Panc1 (cell line): ENCODE measurements at regions not wholly inside any gene's neighbourhood (a gene's known extent, or its start where the extent isn't known, plus 50 kb on each side); places are given as distances from the start of the nearest gene placed in this dataset.

ENCODE experiments used
- ATAC-seq: fragments of 200-7000 bp; cut with Tn5 transposase; 2 replicates; pipeline ENCODE4 v1.9.1; 2020; ENCODE audit warnings: mild to moderate bottlenecking, moderate library complexity
- BruUV-seq: library from RNA; stranded (reverse); fragments of 400-500 nt; replicated peaks from 2 replicates; lab custom pipeline; 2021; lab: Mats Ljungman, UMichigan
- CTCF ChIA-PET: fragments of 300-600 bp; sonication (Branson Sonifier 250); formaldehyde crosslinking; loops from one replicate; lab custom pipeline; 2022; ENCODE audit warnings: antibody characterized with exemption; lab: Charles Lee
- POLR2A ChIA-PET: fragments of 300-600 bp; sonication (Branson Sonifier 250); formaldehyde crosslinking; loops from one replicate; lab custom pipeline; 2022; ENCODE audit warnings: antibody characterized with exemption; lab: Charles Lee
- DNase-seq: peaks from one replicate; pipeline ENCODE4 v3.0.0-alpha.2; 2010; ENCODE audit warnings: low read depth, low spot score
- H3K27ac ChIP-seq: 2 replicates; pipeline ENCODE4 v1.5.1; 2011; ENCODE audit warnings: mild to moderate bottlenecking, low read length, inconsistent platforms
- H3K27me3 ChIP-seq: fragments of 200-500 bp; sonication (Bioruptor generic); 2 replicates; pipeline ENCODE4 v1.6.0; 2014; ENCODE audit warnings: low read length, inconsistent platforms; ENCODE audit not compliant: control insufficient read depth, insufficient read depth
- H3K36me3 ChIP-seq: fragments of 200-500 bp; sonication (Bioruptor generic); 2 replicates; pipeline ENCODE4 v1.5.1; 2014; ENCODE audit warnings: inconsistent platforms, mild to moderate bottlenecking, low read length, moderate library complexity; ENCODE audit not compliant: control insufficient read depth, insufficient read depth
- H3K4me1 ChIP-seq: 2 replicates; pipeline ENCODE4 v1.5.1; 2011; ENCODE audit warnings: inconsistent platforms, mild to moderate bottlenecking, low read length, moderate library complexity; ENCODE audit not compliant: control insufficient read depth, insufficient read depth
- H3K4me3 ChIP-seq, 2 experiments: 2 replicates each; pipeline ENCODE4 v1.5.1; 2011 to 2012; ENCODE audit warnings: low read depth in 2 of 2, low read length in 2 of 2, mild to moderate bottlenecking in 2 of 2, inconsistent platforms in 1 of 2, moderate library complexity in 1 of 2
- H3K9me3 ChIP-seq: fragments of 200-500 bp; sonication (Bioruptor generic); 2 replicates; pipeline ENCODE4 v1.5.1; 2014; ENCODE audit warnings: low read depth, mild to moderate bottlenecking, inconsistent platforms, low read length, moderate library complexity; ENCODE audit not compliant: control insufficient read depth, insufficient read depth
- POLR2AphosphoS5 ChIP-seq: IDR thresholded peaks from 2 replicates; pipeline ENCODE4 v1.6.1; 2012; ENCODE audit warnings: mild to moderate bottlenecking, low read depth, low read length, moderate library complexity
- SIN3A ChIP-seq: IDR thresholded peaks from 2 replicates; pipeline ENCODE4 v1.6.1; 2012; ENCODE audit warnings: low read depth, mild to moderate bottlenecking, low read length, moderate library complexity, borderline replicate concordance; ENCODE audit not compliant: insufficient read depth
- TCF7L2 ChIP-seq: IDR thresholded peaks from 2 replicates; pipeline ENCODE4 v1.6.1; 2011; ENCODE audit warnings: mild to moderate bottlenecking, low read depth, low read length, inconsistent platforms
- in situ Hi-C: cut with HindIII; loops from 2 replicates; pipeline ENCODE4 v1.10.0; 2016; ENCODE audit warnings: low sequenced_read_pairs, low pct_unique_long_range_greater_than_20kb
- intact Hi-C: fragments of 100-400 bp; cut with micrococcal nuclease; formaldehyde crosslinking; loops from one replicate; pipeline ENCODE4 v1.10.0; 2022; ENCODE audit not compliant: unreplicated experiment
- TF ChIP-seq, protein P1 (sequence below): fragments of 450-650 bp; IDR thresholded peaks from 2 replicates; pipeline ENCODE4 v1.5.1; 2017; ENCODE audit warnings: mild to moderate bottlenecking
- TF ChIP-seq, protein P2 (sequence below), 2 experiments: IDR thresholded peaks; 2 replicates each; pipeline ENCODE4 v1.6.1; 2011 to 2012; ENCODE audit warnings: low read depth in 2 of 2, control low read depth in 1 of 2, low read length in 1 of 2, mild to moderate bottlenecking in 1 of 2, moderate library complexity in 1 of 2; ENCODE audit not compliant: insufficient read depth in 1 of 2

DNA sequence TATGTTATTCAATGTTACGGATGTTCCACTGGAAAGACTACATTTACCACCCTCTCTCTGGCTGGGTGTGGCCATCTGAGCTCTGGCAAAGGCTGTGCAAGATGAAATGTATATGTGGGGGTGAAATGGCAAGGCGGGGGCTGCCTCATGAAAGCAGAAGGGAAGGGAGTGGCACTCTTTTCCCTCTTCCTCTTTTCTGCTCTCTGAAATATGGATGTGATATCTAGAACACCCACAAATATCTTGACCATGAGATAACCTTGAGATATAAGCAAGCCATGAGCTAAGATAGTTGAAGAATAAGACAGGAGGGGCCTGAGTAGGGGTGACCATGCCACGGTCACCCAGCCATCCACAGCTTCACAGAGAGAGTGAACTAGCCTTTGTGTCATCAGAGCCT, 367.8 kb upstream of the ID2 start:
- H3K9me3 ChIP-seq, result no peaks in the 10 kb centered on the region
- ChIA-PET CTCF (no interaction called here), POLR2A (interaction anchor here (0.5 kb wide), 1 partner anchor 34 kb away, joined by 4 read pairs; no protein-coding TSS in a partner anchor)
- H3K4me1 ChIP-seq, result no peaks in the 10 kb centered on the region
- DNase-seq, result no peak
- in situ Hi-C loops (no loop called here), intact Hi-C loops (no loop called here)
- H3K36me3 ChIP-seq, result no peaks in the 10 kb centered on the region
- TF ChIP-seq, protein P1, sequence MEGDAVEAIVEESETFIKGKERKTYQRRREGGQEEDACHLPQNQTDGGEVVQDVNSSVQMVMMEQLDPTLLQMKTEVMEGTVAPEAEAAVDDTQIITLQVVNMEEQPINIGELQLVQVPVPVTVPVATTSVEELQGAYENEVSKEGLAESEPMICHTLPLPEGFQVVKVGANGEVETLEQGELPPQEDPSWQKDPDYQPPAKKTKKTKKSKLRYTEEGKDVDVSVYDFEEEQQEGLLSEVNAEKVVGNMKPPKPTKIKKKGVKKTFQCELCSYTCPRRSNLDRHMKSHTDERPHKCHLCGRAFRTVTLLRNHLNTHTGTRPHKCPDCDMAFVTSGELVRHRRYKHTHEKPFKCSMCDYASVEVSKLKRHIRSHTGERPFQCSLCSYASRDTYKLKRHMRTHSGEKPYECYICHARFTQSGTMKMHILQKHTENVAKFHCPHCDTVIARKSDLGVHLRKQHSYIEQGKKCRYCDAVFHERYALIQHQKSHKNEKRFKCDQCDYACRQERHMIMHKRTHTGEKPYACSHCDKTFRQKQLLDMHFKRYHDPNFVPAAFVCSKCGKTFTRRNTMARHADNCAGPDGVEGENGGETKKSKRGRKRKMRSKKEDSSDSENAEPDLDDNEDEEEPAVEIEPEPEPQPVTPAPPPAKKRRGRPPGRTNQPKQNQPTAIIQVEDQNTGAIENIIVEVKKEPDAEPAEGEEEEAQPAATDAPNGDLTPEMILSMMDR, result no peak
- TF ChIP-seq TCF7L2, result no peak
- no peak for TF ChIP-seq POLR2AphosphoS5
- TF ChIP-seq SIN3A, result no peak
- no peak overlapping the region for H3K27ac ChIP-seq
- no TSS peak for BruUV-seq
- no peaks in the 10 kb centered on the region; the same call in 1 of the 2 replicates for H3K27me3 ChIP-seq
- no peak overlapping the region for H3K4me3 ChIP-seq
- no peak for ATAC-seq

DNA sequence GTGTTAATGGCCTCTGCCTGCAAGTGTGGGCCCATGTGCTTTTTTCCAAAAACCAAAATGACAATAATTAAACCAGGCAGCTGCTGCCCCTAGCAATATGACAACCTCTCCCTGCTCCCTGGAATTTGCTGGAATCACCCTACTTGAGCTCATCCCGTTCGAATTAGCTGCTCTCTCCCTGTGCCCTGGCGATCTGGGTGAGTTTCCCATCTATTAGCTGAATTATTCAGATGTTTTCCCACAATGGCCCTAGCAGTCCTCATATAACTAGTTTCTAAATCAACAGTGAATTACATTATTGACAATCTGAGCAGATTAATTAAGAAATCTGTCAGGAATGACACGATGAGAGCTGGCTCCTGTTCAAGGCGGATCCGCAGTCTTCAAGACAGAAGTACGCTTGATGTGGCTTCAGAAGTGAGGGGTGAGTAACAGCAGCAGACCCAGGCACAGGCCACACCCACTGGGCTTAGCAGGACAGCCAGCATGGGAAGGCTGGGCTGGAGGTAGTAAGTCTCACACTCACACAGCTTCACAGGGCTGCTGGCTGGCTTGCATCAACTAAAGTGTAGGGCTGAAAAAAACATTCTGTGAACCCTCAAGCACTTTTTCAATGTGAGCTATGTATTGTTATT, 366.2 kb upstream of the ID2 start:
- no TSS peak for BruUV-seq
- Histone ChIP-seq H3K4me3 (no peak overlapping the region), H3K27ac (no peak overlapping the region), H3K4me1 (no peaks in the 10 kb centered on the region), H3K27me3 (peaks cover under 1% of the 10 kb centered on the region), H3K36me3 (no peaks in the 10 kb centered on the region), H3K9me3 (no peaks in the 10 kb centered on the region)
- intact Hi-C loops, result no loop called here
- no peak for ATAC-seq
- no peak for TF ChIP-seq TCF7L2
- no peak for TF ChIP-seq POLR2AphosphoS5
- TF ChIP-seq SIN3A, result no peak
- TF ChIP-seq, protein P2, sequence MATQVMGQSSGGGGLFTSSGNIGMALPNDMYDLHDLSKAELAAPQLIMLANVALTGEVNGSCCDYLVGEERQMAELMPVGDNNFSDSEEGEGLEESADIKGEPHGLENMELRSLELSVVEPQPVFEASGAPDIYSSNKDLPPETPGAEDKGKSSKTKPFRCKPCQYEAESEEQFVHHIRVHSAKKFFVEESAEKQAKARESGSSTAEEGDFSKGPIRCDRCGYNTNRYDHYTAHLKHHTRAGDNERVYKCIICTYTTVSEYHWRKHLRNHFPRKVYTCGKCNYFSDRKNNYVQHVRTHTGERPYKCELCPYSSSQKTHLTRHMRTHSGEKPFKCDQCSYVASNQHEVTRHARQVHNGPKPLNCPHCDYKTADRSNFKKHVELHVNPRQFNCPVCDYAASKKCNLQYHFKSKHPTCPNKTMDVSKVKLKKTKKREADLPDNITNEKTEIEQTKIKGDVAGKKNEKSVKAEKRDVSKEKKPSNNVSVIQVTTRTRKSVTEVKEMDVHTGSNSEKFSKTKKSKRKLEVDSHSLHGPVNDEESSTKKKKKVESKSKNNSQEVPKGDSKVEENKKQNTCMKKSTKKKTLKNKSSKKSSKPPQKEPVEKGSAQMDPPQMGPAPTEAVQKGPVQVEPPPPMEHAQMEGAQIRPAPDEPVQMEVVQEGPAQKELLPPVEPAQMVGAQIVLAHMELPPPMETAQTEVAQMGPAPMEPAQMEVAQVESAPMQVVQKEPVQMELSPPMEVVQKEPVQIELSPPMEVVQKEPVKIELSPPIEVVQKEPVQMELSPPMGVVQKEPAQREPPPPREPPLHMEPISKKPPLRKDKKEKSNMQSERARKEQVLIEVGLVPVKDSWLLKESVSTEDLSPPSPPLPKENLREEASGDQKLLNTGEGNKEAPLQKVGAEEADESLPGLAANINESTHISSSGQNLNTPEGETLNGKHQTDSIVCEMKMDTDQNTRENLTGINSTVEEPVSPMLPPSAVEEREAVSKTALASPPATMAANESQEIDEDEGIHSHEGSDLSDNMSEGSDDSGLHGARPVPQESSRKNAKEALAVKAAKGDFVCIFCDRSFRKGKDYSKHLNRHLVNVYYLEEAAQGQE (IDR thresholded peaks at IDR 0.05; ENCODE audit: insufficient read depth in 1 of 2, low read depth in 2 of 2, low read length in 1 of 2), result no peak
- TF ChIP-seq, protein P1, result no peak
- in situ Hi-C loops, result no loop called here
- DNase-seq, result no peak
- CTCF ChIA-PET, result no interaction called here
- POLR2A ChIA-PET, result no interaction called here
